Choroid plexus epithelial cell (primary cell): ENCODE measurements at regions not wholly inside any gene's neighbourhood (a gene's known extent, or its start where the extent isn't known, plus 50 kb on each side); places are given as distances from the start of the nearest gene placed in this dataset.
A peak's percentile ranks its signal among the peaks of the same experiment; 100 is the strongest.

ENCODE experiments used
- DNase-seq: peaks from one replicate; pipeline ENCODE4 v3.0.0-alpha.2; 2010; ENCODE audit warnings: low read depth
- H3K4me3 ChIP-seq: 2 replicates; pipeline ENCODE4 v1.5.1; 2011; ENCODE audit warnings: low read depth, mild to moderate bottlenecking, control low read depth, low read length, moderate library complexity
- TF ChIP-seq, protein P1 (sequence below): conservative IDR thresholded peaks from 2 replicates; pipeline ENCODE4 v1.5.1; 2011; ENCODE audit warnings: low read depth, mild to moderate bottlenecking, control low read depth, inconsistent platforms, low read length, moderate library complexity

DNA sequence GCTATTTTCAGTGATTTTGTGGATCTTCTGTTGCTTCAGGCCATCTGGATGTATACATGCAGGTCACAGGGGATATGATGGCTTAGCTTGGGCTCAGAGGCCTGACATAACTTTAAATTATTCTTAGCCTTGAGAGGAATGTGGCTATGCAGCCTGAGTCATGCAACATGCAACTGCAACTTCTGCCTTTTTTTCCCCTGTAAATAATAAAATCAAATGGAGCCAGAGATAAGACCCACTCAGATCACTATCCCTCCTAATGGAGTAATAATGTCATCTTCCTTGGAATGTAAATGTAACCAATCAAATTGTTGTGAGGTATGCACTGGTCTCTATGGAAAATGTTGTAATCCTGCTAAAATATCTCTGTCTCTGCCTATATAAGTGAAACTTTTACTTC, 54.9 kb downstream of the MAGEB17 start:
- peak; percentile 54 for DNase-seq
- TF ChIP-seq, protein P1, sequence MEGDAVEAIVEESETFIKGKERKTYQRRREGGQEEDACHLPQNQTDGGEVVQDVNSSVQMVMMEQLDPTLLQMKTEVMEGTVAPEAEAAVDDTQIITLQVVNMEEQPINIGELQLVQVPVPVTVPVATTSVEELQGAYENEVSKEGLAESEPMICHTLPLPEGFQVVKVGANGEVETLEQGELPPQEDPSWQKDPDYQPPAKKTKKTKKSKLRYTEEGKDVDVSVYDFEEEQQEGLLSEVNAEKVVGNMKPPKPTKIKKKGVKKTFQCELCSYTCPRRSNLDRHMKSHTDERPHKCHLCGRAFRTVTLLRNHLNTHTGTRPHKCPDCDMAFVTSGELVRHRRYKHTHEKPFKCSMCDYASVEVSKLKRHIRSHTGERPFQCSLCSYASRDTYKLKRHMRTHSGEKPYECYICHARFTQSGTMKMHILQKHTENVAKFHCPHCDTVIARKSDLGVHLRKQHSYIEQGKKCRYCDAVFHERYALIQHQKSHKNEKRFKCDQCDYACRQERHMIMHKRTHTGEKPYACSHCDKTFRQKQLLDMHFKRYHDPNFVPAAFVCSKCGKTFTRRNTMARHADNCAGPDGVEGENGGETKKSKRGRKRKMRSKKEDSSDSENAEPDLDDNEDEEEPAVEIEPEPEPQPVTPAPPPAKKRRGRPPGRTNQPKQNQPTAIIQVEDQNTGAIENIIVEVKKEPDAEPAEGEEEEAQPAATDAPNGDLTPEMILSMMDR, result no peak

DNA sequence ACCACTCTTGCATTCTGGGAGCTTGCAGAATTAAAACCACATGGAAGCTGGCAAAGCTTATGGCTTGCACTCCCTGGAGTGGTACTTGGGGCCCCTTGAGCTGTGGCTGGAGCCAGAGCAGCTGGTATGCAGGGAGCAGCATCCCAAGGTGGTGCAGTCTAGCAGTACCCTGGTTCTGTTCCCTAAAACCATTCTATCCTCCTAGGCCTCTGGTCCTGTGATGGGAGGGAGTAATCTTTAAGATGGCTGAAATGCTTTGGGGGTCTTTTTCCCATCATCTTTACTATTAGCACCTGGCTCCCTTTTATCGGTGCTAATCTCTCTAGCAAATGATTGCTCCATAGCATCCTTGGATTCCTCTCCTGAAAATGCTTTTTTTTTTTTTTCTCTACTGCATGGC, 56.1 kb downstream of the MAGEB17 start:
- no peak for DNase-seq
- TF ChIP-seq, protein P1, result no peak
- H3K4me3 ChIP-seq, result no peak overlapping the region

More for the DNA sequence above, 54.9 kb downstream of the MAGEB17 start:
- no peak overlapping the region for H3K4me3 ChIP-seq

DNA sequence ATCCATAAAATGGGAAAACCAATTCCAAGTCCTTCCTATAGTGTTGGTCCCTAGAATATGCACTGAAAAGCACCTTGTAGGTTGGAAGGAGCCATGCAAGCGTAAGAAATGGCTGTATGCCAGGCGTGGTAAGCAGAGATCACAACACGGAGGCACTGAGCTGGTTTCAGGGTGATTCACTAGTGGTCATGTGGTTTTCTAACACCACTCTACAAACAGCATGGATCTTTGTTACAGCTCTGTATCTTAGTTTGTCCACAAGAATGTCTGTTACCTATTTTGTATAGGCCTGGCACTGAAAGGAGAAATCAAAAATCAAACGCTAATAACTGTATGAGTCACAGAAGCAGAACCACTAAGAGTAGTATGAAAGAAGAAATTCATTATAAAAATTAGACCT, 71.9 kb downstream of the MAGEB17 start:
- TF ChIP-seq, protein P1, result no peak
- DNase-seq, result peak; percentile 91
- no peak overlapping the region for H3K4me3 ChIP-seq

DNA sequence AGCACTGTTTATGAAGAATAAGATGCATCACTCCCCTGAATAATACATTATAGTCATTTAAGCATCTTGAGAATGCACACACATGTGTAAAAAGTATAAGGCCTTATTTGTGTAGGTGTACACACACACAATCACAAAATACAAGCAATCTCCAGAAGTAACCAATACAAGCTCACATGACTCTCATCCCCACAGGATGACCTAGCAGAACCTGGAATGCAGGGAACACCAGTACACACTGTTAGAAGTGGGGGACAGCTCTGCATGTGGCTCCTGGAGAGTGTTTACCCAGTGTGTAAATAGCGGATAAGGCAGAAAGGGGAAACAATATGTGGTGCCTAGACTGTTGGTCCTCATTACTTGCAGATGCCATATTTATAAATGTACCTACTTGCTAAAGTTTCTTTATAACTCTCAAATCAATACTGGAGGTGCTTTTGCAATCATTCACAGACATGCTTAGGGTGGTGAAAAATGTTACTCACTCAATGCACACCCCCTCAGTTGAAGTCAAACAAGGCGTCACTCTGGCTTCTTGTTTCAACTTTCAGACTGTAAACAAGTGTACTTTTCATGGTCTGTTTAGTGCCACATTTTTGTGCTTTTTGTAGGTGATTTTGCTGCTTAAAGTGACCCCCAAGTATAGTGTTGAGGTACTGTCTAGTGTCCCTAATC, 73.1 kb downstream of the MAGEB17 start:
- TF ChIP-seq, protein P1, result no peak
- DNase-seq, result peak; percentile 36
- no peak overlapping the region for H3K4me3 ChIP-seq

DNA sequence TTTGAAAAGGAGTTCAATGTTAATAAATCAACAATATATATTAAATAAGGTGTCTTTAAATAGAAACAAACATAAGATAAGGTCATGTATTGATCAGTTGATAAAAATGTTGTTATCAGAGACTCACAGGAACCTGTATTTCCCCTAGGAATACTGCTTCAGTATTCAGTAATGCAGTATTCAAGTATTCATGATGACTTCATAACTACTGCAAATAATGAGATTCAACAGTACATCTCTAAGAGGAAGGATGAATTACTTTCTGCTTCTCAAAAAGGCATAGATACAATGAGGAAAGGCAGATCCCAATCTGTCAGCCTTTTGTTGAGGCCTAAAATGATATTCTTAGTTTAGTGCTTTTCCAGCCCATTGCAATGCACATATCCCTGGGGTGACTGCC, 73.7 kb downstream of the MAGEB17 start:
- H3K4me3 ChIP-seq, result no peak overlapping the region
- TF ChIP-seq, protein P1, result no peak
- DNase-seq, result no peak

DNA sequence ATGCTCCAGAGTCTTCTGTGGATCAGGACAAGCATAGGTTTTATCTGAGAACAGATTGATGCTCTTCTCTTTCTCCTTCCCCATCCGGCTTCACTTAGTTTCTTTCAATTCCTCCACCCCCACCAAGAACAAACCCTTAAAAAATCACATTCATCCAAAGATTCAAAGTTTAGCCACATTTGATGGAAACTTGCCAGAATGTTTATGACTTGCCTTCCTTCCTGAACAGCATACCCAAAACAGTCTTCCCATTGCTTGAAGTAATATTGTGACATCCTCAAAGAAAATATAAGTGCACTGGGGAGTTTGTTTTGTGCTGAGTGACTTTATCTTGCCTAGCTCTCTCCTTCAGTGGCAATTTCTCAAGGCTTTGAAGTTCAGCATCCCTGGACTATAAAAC, 83.0 kb downstream of the MAGEB17 start:
- TF ChIP-seq, protein P1, result no peak
- DNase-seq, result peak; percentile 33
- no peak overlapping the region for H3K4me3 ChIP-seq

DNA sequence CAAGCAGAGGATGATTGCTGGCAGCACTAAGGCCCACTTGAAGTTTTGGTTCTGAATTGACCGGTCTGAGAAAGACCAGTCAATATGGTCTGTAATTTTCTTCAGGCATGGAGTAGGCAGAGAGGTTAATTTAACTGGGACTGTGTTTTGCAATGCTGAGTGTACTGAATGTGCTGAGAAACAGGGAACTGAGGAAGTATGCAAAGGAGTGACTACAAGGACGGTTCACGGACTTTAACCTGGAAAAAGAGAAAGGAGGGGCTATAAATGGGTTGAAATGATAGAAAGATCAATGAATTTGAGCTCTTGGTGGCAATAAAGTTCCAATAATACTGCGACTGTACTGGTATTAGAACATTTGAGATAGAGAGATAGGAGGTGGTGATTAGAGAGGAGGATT, 84.5 kb downstream of the MAGEB17 start:
- DNase-seq, result no peak
- no peak overlapping the region for H3K4me3 ChIP-seq
- TF ChIP-seq, protein P1, result no peak
